ENCODE measurements at regions not wholly inside any gene's neighbourhood (a gene's known extent, or its start where the extent isn't known, plus 50 kb on each side); places are given as distances from the start of the nearest gene placed in this dataset.
A peak's percentile ranks its signal among the peaks of the same experiment; 100 is the strongest.

GRCh38 chr7:365593-365992, 75.6 kb downstream of the FOXL3 start:
- Histone ChIP-seq H3K79me2 (ENCODE audit: control insufficient read depth, insufficient read depth, low read length) (no peaks in the 10 kb centered on the region), H3K9me1 (replicated peaks; ENCODE audit: control insufficient read depth, extremely low read depth, insufficient read depth, low read length) (no peaks in the 10 kb centered on the region), H4K20me1 (replicated peaks; ENCODE audit: control insufficient read depth, extremely low read depth, insufficient read depth, low read length) (no peaks in the 10 kb centered on the region), H3K36me3 (ENCODE audit: control insufficient read depth in 2 of 2, extremely low read depth in 1 of 2, insufficient read depth in 2 of 2, low read length in 2 of 2) (no peaks in the 10 kb centered on the region), H3K27ac (ENCODE audit: insufficient read depth, low read depth, low read length) (no peak overlapping the region), H3K9me3 (replicated peaks; ENCODE audit: control insufficient read depth, insufficient read depth, low read length) (no peaks in the 10 kb centered on the region), H2AFZ (ENCODE audit: low read depth, low read length) (peak overlapping the region; percentile 63), H3K9ac (replicated peaks; ENCODE audit: extremely low read depth, insufficient read depth, low read length) (no peak overlapping the region), H3K4me2 (ENCODE audit: insufficient read depth, low read length) (peak overlapping the region; percentile 13), H3K4me1 (ENCODE audit: control insufficient read depth, extremely low read depth, insufficient read depth, low read length) (peaks cover 28% of the 10 kb centered on the region), H3K27me3 (ENCODE audit: control insufficient read depth in 2 of 2, insufficient read depth in 2 of 2, low read length in 2 of 2) (no peaks in the 10 kb centered on the region), H3K4me3 (replicated peaks in 1 of 3; ENCODE audit: insufficient read depth in 1 of 3, low read depth in 1 of 3, low read length in 3 of 3) (no peak overlapping the region)
- intact Hi-C loops (cut with micrococcal nuclease) = no loop called here
- BruUV-seq (replicated peaks) = no TSS peak
- ChIA-PET POLR2A (no interaction called here), CTCF (interaction anchor here (1.3 to 1.5 kb wide), 3 partner anchors 32 to 154 kb away, joined by 3 to 9 read pairs (median 6); partner anchors contain the start of gene PDGFA)
- TF ChIP-seq GATA2 (IDR thresholded peaks at IDR 0.05; ENCODE audit: insufficient read depth, insufficient read length, low read depth, low read length) (no peak), EZH2 (IDR thresholded peaks at IDR 0.05; ENCODE audit: borderline replicate concordance, low read depth, low read length, severe bottlenecking) (no peak), JUN (IDR thresholded peaks at IDR 0.05; ENCODE audit: borderline replicate concordance, insufficient read depth, insufficient read length, low read depth) (no peak), POLR2AphosphoS5 (IDR thresholded peaks at IDR 0.05; ENCODE audit: insufficient read depth, low read depth, low read length) (no peak)
- no peak for FAIRE-seq
- dilution Hi-C loops (cut with MboI; ENCODE audit: extremely low pct_ligation_motif_present, low sequenced_read_pairs) = no loop called here
- DNase-seq (ENCODE audit: low read depth, low spot score) = no peak

GRCh38 chr7:366161-366803, 76.3 kb downstream of the FOXL3 start:
- peak; percentile 74 for DNase-seq (ENCODE audit: low read depth, low spot score)
- intact Hi-C loops (cut with micrococcal nuclease) (no loop called here), dilution Hi-C loops (cut with MboI; ENCODE audit: extremely low pct_ligation_motif_present, low sequenced_read_pairs) (no loop called here)
- H4K20me1 ChIP-seq (replicated peaks; ENCODE audit: control insufficient read depth, extremely low read depth, insufficient read depth, low read length) = no peaks in the 10 kb centered on the region
- TF ChIP-seq FOS (IDR thresholded peaks at IDR 0.05; ENCODE audit: borderline replicate concordance, insufficient read depth, low read length) = peak; percentile 52
- TF ChIP-seq, protein P1, sequence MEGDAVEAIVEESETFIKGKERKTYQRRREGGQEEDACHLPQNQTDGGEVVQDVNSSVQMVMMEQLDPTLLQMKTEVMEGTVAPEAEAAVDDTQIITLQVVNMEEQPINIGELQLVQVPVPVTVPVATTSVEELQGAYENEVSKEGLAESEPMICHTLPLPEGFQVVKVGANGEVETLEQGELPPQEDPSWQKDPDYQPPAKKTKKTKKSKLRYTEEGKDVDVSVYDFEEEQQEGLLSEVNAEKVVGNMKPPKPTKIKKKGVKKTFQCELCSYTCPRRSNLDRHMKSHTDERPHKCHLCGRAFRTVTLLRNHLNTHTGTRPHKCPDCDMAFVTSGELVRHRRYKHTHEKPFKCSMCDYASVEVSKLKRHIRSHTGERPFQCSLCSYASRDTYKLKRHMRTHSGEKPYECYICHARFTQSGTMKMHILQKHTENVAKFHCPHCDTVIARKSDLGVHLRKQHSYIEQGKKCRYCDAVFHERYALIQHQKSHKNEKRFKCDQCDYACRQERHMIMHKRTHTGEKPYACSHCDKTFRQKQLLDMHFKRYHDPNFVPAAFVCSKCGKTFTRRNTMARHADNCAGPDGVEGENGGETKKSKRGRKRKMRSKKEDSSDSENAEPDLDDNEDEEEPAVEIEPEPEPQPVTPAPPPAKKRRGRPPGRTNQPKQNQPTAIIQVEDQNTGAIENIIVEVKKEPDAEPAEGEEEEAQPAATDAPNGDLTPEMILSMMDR (IDR thresholded peaks at IDR 0.05; ENCODE audit: extremely low read depth in 1 of 2, insufficient read depth in 1 of 2, low read depth in 1 of 2, low read length in 2 of 2) = no peak
- peak overlapping the region; percentile 25 for H3K9ac ChIP-seq (replicated peaks; ENCODE audit: extremely low read depth, insufficient read depth, low read length)
- no peaks in the 10 kb centered on the region for H3K36me3 ChIP-seq (ENCODE audit: control insufficient read depth in 2 of 2, extremely low read depth in 1 of 2, insufficient read depth in 2 of 2, low read length in 2 of 2)
- ChIA-PET POLR2A (no interaction called here), CTCF (interaction anchor here (1.0 to 1.5 kb wide), 4 partner anchors 8 to 154 kb away, joined by 3 to 9 read pairs (median 5); partner anchors contain the start of gene PDGFA)
- H3K27ac ChIP-seq (ENCODE audit: insufficient read depth, low read depth, low read length) = peak overlapping the region; percentile 4
- no peaks in the 10 kb centered on the region for H3K9me3 ChIP-seq (replicated peaks; ENCODE audit: control insufficient read depth, insufficient read depth, low read length)
- H3K79me2 ChIP-seq (ENCODE audit: control insufficient read depth, insufficient read depth, low read length) = no peaks in the 10 kb centered on the region
- H3K27me3 ChIP-seq (ENCODE audit: control insufficient read depth in 2 of 2, insufficient read depth in 2 of 2, low read length in 2 of 2) = no peaks in the 10 kb centered on the region
- H2AFZ ChIP-seq (ENCODE audit: low read depth, low read length) = peak overlapping the region; percentile 63
- H3K4me3 ChIP-seq (replicated peaks in 1 of 3; ENCODE audit: insufficient read depth in 1 of 3, low read depth in 1 of 3, low read length in 3 of 3) = peak overlapping the region in 1 of 3 experiments; percentile 4
- peak overlapping the region; percentile 13 for H3K4me2 ChIP-seq (ENCODE audit: insufficient read depth, low read length)
- BruUV-seq (replicated peaks) = no TSS peak
- peaks cover 28% of the 10 kb centered on the region for H3K4me1 ChIP-seq (ENCODE audit: control insufficient read depth, extremely low read depth, insufficient read depth, low read length)
- peak; percentile 90 for FAIRE-seq
- no peaks in the 10 kb centered on the region for H3K9me1 ChIP-seq (replicated peaks; ENCODE audit: control insufficient read depth, extremely low read depth, insufficient read depth, low read length)

Measured in endothelial cell of umbilical vein (primary cell).